ENCODE measurements at regions not wholly inside any gene's neighbourhood (a gene's known extent, or its start where the extent isn't known, plus 50 kb on each side); places are given as distances from the start of the nearest gene placed in this dataset.

- no peak for DNase-seq (ENCODE audit: low spot score)
- Histone ChIP-seq H3K9me3 (ENCODE audit: low read depth, low read length, poor library complexity, severe bottlenecking) (no peaks in the 10 kb centered on the region), H3K4me1 (ENCODE audit: insufficient read depth, low read length, poor library complexity, severe bottlenecking) (no peaks in the 10 kb centered on the region), H3K4me3 (ENCODE audit: low read depth, low read length, poor library complexity, severe bottlenecking) (no peak overlapping the region), H3K36me3 (ENCODE audit: insufficient read depth, low read length, poor library complexity, severe bottlenecking) (no peaks in the 10 kb centered on the region), H3K27ac (ENCODE audit: low read depth, low read length, poor library complexity, severe bottlenecking) (no peak overlapping the region), H3K27me3 (replicated peaks; ENCODE audit: insufficient read depth, low read depth, low read length, poor library complexity) (no peaks in the 10 kb centered on the region)
- POLR2A ChIA-PET (ENCODE audit: low non-redundant PET): no interaction called here
- intact Hi-C loops (cut with micrococcal nuclease; ENCODE audit: unreplicated experiment): no loop called here
- no TSS peak for BruUV-seq (replicated peaks)
- CTCF ChIA-PET: no interaction called here
- TF ChIP-seq EZH2 (IDR thresholded peaks at IDR 0.05; ENCODE audit: borderline replicate concordance, low read depth, low read length, poor library complexity, severe bottlenecking) (no peak), CTCF (conservative IDR thresholded peaks at IDR 0.05; ENCODE audit: low read depth, low read length) (no peak)
Observed at GRCh38 chr7:10802011-10802410, 171.7 kb upstream of the PHF14 start.

- intact Hi-C loops (cut with micrococcal nuclease; ENCODE audit: unreplicated experiment): no loop called here
- TF ChIP-seq CTCF (conservative IDR thresholded peaks at IDR 0.05; ENCODE audit: low read depth, low read length) (no peak), EZH2 (IDR thresholded peaks at IDR 0.05; ENCODE audit: borderline replicate concordance, low read depth, low read length, poor library complexity, severe bottlenecking) (no peak)
- ChIA-PET POLR2A (ENCODE audit: low non-redundant PET) (no interaction called here), CTCF (no interaction called here)
- Histone ChIP-seq H3K4me1 (ENCODE audit: insufficient read depth, low read length, poor library complexity, severe bottlenecking) (no peaks in the 10 kb centered on the region), H3K27me3 (replicated peaks; ENCODE audit: insufficient read depth, low read depth, low read length, poor library complexity) (no peaks in the 10 kb centered on the region), H3K4me3 (ENCODE audit: low read depth, low read length, poor library complexity, severe bottlenecking) (no peak overlapping the region), H3K9me3 (ENCODE audit: low read depth, low read length, poor library complexity, severe bottlenecking) (no peaks in the 10 kb centered on the region), H3K27ac (ENCODE audit: low read depth, low read length, poor library complexity, severe bottlenecking) (no peak overlapping the region), H3K36me3 (ENCODE audit: insufficient read depth, low read length, poor library complexity, severe bottlenecking) (no peaks in the 10 kb centered on the region)
- no TSS peak for BruUV-seq (replicated peaks)
- DNase-seq (ENCODE audit: low spot score): peak; percentile 27
Observed at GRCh38 chr7:10802526-10802925, 171.1 kb upstream of the PHF14 start.

GRCh38 chr7:10803720-10804119 is 170.0 kb upstream of the PHF14 start:
- Histone ChIP-seq H3K4me1 (ENCODE audit: insufficient read depth, low read length, poor library complexity, severe bottlenecking) (no peaks in the 10 kb centered on the region), H3K27ac (ENCODE audit: low read depth, low read length, poor library complexity, severe bottlenecking) (no peak overlapping the region), H3K9me3 (ENCODE audit: low read depth, low read length, poor library complexity, severe bottlenecking) (no peaks in the 10 kb centered on the region), H3K4me3 (ENCODE audit: low read depth, low read length, poor library complexity, severe bottlenecking) (no peak overlapping the region), H3K27me3 (replicated peaks; ENCODE audit: insufficient read depth, low read depth, low read length, poor library complexity) (no peaks in the 10 kb centered on the region), H3K36me3 (ENCODE audit: insufficient read depth, low read length, poor library complexity, severe bottlenecking) (no peaks in the 10 kb centered on the region)
- no peak for DNase-seq (ENCODE audit: low spot score)
- ChIA-PET POLR2A (ENCODE audit: low non-redundant PET) (no interaction called here), CTCF (no interaction called here)
- intact Hi-C loops (cut with micrococcal nuclease; ENCODE audit: unreplicated experiment): no loop called here
- no peak for TF ChIP-seq EZH2 (IDR thresholded peaks at IDR 0.05; ENCODE audit: borderline replicate concordance, low read depth, low read length, poor library complexity, severe bottlenecking)
- no peak for TF ChIP-seq CTCF (conservative IDR thresholded peaks at IDR 0.05; ENCODE audit: low read depth, low read length)
- no TSS peak for BruUV-seq (replicated peaks)
